A204.1 (cell line): ENCODE measurements at regions not wholly inside any gene's neighbourhood (a gene's known extent, or its start where the extent isn't known, plus 50 kb on each side); places are given as distances from the start of the nearest gene placed in this dataset.

Source experiments
- FAIRE-seq: peaks from 2 replicates; lab custom pipeline; 2012; peaks lifted over from hg19 to GRCh38; lab: Jason Lieb, UNC

DNA sequence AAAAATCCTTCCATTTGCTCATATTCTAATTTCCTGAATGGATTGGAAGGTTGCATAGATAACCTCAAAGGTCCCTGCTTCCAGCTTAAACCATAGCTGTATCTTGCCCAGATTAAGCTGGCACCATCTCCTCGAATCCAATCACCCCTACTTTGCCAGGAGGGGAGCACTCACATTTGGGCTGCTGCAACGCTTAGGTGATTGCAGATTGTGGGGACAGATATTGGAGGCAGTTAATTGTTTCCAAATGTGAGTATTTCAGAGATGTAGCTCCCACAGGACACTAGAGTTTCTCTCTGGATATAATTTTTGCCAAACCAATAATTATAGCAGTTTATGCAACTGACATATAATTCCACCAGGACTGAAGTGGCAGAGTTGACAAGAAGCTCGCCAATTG lies 53.5 kb upstream of the ACSL1 start:
- FAIRE-seq = no peak

DNA sequence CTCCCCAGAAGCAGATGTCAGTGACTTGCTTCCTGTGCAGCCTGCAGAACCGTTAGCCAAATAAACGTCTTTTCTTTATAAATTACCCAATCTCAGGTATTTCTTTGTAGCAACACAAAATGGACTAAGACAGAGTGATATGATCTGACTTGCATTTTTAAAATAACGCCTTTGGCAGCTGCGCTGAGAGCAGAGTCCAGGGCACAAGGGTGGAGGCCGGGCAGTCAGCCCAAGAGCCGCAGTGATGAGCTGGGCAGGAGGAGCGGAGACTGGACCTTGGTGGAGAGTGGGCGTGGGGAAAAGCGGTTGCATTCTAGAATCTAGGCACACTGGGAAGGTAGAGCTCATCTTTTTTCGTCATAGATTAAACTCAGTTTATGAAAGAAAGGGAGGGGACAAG lies 56.5 kb upstream of the ACSL1 start:
- no peak for FAIRE-seq

DNA sequence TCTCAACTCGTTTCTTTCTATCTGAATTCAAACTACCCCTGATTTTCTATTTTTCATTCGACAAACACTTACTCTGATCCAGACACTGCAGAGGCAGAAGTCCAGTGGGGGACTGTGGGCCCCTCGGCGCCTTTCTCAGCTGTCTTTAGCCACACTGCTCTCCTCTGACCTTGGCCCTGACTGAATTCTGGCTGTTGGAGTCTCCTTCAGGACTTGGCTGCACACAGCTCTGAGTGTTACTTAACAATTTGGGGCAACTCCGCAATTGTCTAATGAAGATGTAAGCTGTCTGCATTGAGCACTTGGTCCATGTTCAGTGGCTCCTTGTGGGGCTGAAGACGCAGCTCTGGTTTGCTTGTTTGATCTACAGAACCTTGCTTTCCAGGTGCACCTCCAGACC lies 57.3 kb upstream of the ACSL1 start:
- no peak for FAIRE-seq

DNA sequence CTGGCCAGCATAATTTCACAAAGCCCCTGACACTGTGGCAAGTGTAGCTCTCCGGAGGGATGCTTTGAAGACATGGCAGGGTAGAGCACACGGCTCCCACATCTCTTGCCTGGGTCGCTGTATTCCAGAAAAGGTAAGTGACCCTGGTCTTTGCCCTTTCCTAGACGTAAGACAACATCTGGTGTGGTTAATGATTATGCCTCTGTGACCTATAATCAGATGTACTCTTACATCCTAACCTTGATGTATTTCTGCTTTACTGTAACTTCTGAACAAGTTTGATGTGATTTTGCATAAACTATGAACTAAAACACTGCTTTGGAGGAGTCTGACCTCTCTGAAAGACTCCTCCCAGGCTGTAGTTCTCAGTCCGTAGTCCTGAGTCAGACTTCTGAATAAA lies 59.1 kb upstream of the ACSL1 start:
- no peak for FAIRE-seq

DNA sequence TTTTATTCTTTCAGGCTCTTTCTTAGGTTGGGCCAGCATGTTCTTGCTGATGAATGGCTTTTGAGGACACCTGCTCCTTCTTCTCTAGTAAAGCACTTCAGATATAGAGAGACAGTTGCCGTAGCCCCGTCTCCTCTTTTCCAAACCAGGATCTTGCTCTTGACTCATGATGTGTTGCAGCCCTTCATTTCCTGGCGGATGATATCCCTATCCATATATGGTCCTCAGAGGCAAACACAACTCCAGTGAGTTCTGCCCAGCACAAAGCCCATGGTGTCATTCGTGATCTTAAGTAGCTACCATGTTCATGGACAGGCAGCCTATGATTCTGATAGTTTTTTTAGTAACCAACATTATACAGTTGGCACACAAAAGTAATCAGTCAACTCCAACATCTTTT lies 59.8 kb upstream of the ACSL1 start:
- no peak for FAIRE-seq

DNA sequence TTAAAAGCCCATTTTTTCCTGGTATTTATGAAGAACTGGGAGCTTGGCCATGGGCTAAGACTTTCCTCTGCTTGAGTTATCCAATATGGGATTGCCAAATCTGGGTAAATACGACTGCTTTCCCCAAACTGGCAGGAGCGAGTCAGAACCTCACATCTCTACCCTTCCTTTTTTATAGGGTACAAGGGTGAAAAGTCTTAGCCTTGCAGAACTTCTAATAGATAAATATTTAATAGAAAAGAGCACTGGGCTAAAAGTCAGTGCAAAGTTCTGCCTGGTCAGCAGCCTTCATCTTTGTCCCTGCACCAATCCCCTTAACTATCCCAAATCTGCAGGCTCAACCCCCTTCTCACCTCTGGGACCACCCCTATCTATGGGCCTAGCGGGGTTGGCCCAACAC lies 61.6 kb upstream of the ACSL1 start:
- no peak for FAIRE-seq

DNA sequence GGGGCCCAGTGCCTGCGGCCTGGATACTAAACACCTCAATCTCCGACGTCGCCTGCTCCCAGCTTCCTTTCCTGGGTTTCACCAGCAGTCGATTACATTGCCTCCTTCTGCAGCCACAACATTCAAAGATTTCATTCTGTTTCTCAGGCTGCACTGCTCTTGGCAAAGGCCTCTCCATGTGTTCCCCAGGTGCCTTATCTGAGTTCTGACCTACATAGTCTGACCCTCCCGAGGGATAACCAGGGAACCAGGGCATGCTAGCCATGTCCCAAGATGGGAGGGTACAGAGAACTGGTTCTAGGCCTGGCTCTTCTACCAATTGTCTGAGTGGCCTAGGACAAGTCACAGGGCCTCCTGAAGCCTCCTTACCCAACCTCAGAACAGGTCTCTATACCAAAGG lies 62.2 kb upstream of the ACSL1 start:
- FAIRE-seq = no peak

DNA sequence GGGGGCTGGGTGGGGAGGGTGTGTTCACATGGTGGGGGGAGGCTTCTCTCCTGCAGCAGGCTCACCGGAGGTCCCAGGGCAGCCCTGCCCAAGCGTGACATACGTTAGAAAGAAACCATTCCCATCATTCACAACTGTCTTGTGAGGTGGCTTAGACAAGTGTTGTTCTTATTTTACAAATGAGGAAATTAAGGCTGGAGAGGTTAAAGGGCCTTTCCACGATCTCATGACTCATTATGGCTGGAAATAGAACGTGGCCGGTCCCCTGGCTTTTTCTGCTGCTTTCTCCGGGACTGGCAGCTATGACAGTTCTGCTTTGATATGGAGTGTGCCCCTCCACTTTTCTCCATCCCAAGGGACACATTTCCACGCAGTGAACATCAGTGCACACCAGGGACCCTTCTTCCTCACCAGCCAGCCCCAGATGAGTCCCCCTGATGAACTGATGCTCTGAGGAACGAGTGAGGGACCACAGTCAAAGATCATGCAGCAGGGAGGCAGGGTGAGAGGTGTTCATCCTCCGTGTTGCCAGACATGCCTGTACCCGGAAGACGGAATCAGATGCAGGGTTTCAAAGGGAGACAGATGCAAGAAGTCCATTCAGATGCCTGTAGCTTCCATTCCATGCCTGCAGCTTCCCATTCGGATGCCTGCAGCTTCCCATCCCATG lies 64.0 kb upstream of the ACSL1 start:
- no peak for FAIRE-seq

DNA sequence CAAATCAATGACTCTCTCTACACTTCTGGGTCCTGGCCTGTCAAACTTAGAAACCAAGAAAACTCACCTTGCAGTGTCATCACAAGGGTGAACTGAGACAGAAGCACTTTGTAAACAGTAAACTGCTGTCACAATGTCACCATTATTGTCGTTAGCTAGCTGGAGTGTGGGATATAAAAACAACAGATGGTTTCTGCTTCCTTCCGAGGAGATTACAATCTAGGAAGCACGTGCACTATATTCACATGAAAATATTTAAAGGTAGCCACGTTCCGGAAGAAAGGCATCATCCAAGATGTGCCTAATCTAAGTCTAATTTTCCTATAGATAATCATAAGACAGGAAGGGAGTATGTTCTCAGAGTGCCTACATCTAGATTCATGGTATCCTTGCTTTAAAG lies 64.7 kb upstream of the ACSL1 start:
- no peak for FAIRE-seq

DNA sequence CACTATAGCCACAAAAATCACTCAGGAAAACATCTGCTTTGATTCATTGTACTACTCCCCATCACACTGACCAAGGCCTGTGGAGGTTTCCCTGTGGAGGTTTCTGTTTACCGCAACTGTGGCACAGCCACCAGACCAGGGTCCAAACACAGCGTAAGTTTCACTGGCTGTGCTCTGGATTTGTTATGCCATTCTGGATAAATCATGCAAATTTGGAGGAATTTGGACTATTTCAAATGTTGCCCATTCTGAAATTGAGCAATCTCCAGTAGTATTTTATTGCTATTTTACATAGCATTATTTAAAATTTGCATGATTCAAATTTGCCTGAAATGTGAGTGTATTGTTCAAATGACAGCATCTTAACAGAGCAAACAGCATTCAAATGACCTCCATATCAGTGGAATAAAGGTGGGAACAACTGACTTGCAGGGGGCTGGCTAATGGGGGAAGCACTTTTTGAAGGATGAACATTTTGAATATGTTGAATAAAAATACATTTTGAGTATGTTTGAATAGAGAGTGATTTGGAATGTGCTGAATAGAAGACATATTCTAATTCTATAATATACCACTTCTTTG lies 66.1 kb upstream of the ACSL1 start:
- FAIRE-seq = no peak

DNA sequence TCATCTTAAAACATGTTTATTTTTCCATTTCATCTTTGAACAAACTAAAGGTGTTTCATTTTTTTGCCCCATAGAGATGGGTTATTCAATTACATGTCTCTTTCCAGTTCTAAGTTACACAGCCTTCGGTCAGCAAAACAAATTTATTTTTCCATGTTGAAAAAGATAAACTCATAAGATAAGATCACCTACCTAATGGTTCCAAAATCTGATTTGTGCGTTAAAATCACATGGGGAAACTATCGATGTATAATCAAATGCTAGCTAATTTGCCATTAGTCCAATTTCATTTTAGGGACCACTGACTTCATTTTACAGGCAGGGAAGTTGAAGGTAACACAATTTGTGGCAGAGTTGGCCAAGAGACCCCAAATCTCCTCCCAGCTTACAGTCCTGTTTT lies 67.2 kb upstream of the ACSL1 start:
- no peak for FAIRE-seq

DNA sequence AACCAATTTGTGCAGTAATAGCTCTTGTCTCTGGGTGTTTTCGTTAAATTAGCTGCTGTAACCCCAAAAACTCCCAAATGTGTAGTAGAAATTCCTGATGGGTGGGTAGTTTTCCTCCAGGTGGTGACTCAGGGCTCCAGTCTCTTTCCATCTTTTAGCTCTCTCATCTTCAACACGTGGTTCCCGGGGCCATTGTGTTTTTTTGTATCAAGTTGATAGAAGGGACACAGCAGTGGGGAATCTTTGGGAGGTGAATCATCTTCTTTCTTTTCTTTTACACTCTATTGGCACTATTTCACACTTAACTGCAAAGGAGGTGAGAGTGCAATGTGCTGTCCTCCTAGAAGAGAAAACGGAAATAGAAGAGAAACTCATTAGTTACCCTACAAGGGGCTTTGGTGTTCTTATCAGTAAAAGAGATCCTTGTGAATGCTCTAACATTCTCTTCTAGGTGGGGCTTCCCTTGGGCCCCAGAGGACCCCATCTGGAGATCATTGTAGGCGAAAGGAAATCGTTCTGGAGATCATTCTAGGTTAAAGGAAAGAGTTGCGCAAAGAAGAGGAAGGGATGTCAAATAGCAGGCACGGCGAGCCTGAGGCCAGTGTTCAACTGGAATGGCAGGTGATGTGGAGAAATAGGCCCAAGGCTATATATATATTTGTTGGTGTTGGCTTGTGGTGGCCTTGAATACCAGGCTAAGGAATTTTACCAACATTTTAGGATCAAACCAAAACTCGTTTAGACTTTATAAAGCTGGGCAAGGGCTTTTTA lies 68.2 kb upstream of the ACSL1 start:
- FAIRE-seq = no peak

DNA sequence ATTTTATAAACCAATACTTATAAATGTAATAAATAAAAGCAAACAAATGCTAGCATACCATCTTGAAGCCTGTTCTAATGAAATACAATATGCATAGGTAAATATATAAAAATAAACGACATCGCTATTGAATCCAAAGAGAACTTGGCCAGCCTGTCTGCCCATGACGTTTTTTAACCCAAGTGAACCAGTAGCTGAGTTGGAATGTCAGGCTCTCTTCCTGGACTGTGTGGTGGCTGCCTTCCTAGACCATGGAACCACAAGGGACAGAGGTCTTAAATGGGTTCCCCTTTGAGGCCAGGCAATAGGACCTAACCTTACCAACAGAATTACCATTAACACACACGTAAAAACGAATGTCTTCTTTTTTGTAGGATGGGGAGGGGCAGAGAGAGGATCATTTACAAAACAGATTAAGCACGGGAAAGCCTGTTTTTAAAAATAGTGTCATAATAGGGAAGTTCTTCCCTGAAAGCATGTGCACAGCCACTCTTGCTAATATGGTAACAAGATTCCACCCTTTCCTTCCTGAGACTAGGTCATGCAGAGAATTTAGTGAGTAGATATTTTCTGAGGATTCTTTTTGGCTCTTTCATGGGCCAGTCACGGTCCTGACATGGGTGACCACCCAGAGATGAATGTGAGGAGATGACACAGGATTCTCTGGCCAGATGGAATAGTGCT lies 69.4 kb upstream of the ACSL1 start:
- FAIRE-seq = no peak

DNA sequence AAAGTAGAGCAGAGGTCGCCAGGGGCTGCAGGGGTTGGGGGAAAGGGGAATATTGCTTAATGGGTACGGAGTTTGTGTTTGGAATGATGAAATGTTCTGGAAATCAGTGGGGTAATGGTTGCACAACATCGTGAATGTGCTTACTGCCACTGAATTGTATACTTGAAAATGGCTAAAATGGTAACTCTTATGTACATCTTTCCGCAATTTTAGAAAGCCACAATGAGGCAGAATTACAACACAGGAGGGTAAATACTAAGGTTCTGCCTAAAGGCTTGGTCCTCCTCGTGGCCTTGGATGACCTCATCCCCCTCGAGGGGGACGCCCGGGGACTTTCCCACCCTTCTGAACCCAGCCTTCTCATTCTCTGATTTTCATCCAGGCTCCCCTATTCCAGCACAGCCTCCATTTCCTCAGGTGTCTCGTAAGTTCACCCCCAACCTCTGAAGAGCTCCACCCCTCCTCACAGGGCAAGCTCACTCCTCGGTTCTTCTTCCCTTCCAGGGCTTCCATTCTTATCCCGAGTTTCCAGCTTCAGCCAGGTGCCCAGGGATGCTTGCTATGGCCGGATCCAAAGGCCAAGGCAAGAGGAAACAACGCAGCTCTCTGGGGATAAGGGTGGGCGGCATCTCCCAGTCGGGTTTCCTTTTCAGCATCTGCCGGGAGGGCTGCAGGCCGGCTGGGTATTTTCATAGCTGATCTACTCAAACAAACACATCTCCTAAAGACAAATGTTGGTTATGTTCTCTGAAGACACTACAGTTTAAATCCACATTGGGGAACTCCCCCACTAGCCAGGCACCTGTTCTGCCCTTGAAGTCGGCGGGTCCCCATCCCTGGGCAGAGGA lies 71.3 kb upstream of the ACSL1 start:
- no peak for FAIRE-seq

DNA sequence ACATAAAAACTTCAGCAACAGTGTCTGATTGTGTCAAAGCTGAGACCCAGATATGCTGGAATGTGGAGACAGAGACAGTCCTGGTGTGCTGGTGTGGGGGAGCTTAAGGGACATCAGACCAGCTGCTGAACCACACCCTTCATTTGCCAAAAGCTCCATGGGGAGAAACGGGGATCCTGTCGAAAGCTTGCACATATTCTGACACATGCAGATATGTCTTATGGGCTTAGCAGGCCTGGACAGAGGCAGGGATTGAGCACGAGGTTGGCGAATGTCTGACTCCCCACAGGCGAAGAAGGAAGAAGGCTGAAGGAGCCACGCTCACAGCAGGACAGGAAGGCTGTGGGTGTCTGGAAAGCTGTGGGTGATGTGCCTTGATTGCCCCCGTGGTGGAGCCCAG lies 72.1 kb upstream of the ACSL1 start:
- no peak for FAIRE-seq

DNA sequence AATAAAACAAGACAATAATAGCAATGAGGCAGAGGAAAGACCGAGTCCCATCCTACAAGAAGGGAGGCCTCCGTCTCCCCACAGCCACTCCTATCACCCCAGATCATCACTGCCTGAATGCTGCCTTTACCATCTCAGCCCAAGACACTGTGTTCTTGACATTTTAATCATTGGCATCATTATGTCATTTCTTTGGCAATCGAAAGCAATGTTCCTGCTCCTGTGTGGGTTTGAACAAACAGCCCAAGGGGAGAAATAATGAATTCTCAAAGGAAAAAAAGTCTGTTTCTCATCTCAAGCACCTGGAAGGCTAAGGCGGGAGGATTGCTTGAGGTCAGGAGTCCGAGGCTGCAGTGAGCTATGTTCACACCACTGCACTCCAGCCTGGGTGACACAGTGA lies 73.0 kb upstream of the ACSL1 start:
- no peak for FAIRE-seq

DNA sequence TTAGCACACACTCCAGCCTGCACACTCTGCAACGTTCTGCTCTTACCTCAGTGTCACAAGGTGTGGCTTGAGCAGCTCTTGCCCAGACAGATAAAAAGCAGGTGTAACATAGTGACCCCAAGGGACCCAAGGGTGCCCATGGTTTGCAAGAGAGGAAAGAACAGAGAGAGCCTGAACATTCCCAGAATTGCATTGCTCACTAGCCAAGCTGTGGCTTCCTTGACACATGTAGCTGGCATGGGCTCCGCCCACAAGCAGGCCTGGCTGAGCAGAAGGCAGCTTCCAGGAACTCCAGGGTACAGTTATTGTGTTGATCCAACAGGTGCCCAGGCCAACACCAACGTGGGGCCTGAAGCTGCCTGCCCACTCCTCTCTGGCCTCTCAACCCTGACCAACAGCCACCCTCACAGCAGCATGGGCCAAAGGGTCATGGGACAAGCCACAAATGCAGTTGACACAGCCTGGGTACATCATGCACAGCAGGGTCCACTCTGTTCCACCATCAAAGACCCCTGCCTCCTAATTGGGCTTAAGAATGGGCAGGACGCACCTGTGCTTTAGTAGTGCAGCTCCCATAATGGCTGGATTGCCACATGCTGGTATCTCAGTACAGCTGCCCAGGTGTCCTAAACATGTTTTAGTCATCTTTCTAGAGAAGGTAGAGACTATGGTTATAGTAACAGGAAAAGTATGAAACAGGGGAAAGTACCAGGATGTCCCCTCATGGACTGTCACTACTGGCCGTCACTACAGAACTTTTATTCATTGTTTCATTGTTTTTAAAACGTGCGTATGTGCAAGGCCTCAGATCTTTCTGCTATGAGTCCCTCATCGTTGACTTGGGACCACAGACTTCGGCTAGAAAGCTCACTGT lies 73.7 kb upstream of the ACSL1 start:
- FAIRE-seq = no peak

DNA sequence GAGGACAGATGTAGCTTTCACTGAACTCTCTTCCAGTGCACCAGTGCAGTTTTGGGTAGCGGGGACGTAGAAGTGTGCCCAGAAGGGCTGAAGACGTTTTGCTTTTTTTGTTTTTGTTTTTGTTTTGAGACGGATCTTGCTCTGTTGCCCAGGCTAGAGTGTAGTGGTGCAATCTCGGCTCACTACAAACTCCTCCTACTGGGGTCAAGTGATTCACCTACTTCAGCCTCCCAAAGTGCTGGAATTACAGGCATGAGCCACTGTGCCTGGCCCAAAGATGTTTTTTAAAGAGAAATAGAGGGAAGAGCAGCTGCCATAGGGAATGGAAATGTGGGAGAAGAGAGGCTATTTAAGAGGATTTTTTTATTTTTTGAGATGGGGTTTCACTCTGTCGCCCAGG lies 74.4 kb upstream of the ACSL1 start:
- no peak for FAIRE-seq

DNA sequence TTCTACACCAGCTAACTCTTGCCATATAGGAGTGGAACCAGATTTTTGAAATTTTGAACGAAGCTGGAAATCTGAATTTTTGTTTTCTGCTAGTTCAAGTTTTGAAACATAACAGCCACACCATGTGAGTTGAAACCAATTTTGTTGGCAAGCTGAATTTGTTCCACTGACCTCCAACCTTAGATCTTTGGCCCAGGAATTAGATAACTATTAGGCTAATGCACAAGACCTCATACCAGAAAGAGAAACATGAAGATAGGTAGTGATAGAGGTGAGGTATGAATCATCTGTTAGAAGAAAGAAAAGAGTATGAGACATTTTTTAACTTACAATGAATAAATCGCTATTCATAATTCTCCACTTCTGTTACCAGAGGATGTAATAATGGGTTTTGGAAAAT lies 76.8 kb upstream of the ACSL1 start:
- no peak for FAIRE-seq

DNA sequence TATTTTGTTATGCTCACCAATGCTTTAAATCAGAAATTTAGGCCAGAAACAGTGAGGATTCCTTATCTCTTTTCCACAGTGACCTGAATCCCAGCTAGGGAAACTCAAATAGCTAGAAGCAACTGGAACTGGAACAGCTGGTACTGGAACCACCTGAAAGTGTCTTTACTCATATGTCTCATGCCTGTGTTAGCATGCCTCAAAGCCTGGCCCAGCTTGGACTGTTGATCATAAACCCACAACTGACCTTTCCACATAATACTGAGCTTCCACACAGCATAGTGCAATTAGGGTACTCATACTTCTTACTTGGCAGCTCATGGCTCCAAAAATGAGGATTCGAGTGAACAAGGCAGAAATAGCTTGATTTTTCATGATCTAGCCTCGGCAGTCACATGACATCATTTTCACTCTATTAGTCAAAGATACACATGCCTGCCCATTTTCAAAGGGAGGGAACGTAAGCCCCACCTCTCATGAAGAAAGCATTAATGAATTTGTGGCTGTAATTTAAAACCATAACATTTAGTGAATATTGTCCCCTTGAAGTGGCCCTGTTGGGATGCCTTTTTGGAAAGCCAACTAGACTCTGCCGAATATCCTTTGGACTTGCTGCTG lies 80.8 kb upstream of the ACSL1 start:
- FAIRE-seq = no peak

DNA sequence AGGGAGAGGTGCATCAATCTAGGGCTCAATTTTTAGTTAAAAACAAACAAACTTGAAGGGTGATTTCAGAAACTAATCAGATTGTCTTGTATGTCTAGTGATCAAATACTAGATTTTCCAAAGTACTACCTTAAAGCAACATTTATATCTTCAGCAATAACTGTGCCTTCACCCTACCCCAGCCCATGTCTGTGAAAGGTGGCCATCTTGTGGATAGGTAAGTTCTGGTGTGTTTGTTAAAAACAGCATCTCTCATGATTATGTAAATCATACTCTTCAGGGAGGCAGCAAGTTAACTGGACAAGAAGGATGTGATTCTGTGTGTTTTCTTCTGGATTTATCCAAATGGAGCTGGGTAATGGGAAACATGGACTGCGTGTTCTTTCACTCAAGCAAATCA lies 81.4 kb upstream of the ACSL1 start:
- FAIRE-seq = no peak
